MM.1S (cell line): ENCODE measurements at regions not wholly inside any gene's neighbourhood (a gene's known extent, or its start where the extent isn't known, plus 50 kb on each side); places are given as distances from the start of the nearest gene placed in this dataset.

Experiments
- DNase-seq: peaks from one replicate; pipeline ENCODE4 v3.0.0-alpha.2; 2015
- H2AFZ ChIP-seq: fragments of 300-600 bp; sonication (generic); 2 replicates; pipeline ENCODE4 v1.6.0; 2016; ENCODE audit warnings: antibody characterized with exemption, low read length
- H3F3A ChIP-seq: fragments of 300-600 bp; sonication (generic); 2 replicates; pipeline ENCODE4 v1.6.1; 2016; ENCODE audit warnings: mild to moderate bottlenecking, antibody characterized with exemption, low read length, moderate library complexity, mixed read lengths; ENCODE audit not compliant: insufficient read depth
- H3K27ac ChIP-seq: fragments of 300-600 bp; sonication (generic); 2 replicates; pipeline ENCODE4 v1.5.1; 2016; ENCODE audit warnings: mild to moderate bottlenecking, low read length
- H3K27me3 ChIP-seq: fragments of 300-600 bp; sonication (generic); replicated peaks from 2 replicates; pipeline ENCODE4 v1.6.0; 2016; ENCODE audit warnings: low read length; ENCODE audit not compliant: insufficient read depth
- H3K36me3 ChIP-seq: fragments of 300-600 bp; sonication (generic); replicated peaks from 2 replicates; pipeline ENCODE4 v1.6.1; 2016; ENCODE audit warnings: mild to moderate bottlenecking, low read length, mixed read lengths; ENCODE audit not compliant: insufficient read depth
- H3K4me1 ChIP-seq: fragments of 300-600 bp; sonication (generic); 2 replicates; pipeline ENCODE4 v1.6.1; 2016; ENCODE audit warnings: low read length, mixed read lengths
- H3K4me2 ChIP-seq: fragments of 300-600 bp; sonication (generic); 2 replicates; pipeline ENCODE4 v1.6.0; 2016; ENCODE audit warnings: low read depth, low read length
- H3K4me3 ChIP-seq: fragments of 300-600 bp; sonication (generic); 2 replicates; pipeline ENCODE4 v1.5.1; 2016; ENCODE audit warnings: low read length, mixed read lengths
- H3K79me2 ChIP-seq: fragments of 300-600 bp; sonication (generic); 2 replicates; pipeline ENCODE4 v1.6.1; 2016; ENCODE audit warnings: mixed run types, low read length, mixed read lengths
- H3K9ac ChIP-seq: fragments of 300-600 bp; sonication (generic); 2 replicates; pipeline ENCODE4 v1.6.1; 2016; ENCODE audit warnings: low read length, mixed read lengths
- H3K9me2 ChIP-seq: fragments of 300-600 bp; sonication (generic); replicated peaks from 2 replicates; pipeline ENCODE4 v1.6.1; 2016; ENCODE audit warnings: mild to moderate bottlenecking, low read length, mixed read lengths; ENCODE audit not compliant: insufficient read depth
- H3K9me3 ChIP-seq: fragments of 300-600 bp; sonication (generic); replicated peaks from 2 replicates; pipeline ENCODE4 v1.6.1; 2016; ENCODE audit warnings: mild to moderate bottlenecking, low read length, mixed read lengths; ENCODE audit not compliant: insufficient read depth
- H4K20me1 ChIP-seq: fragments of 300-600 bp; sonication (generic); 2 replicates; pipeline ENCODE4 v1.6.1; 2016; ENCODE audit warnings: mild to moderate bottlenecking, low read length, moderate library complexity, mixed read lengths; ENCODE audit not compliant: insufficient read depth
- CTCF ChIP-seq: fragments of 300-600 bp; sonication (generic); IDR thresholded peaks from 2 replicates; pipeline ENCODE4 v1.5.1; 2016; ENCODE audit warnings: antibody characterized with exemption, low read length, mixed read lengths
- EZH2 ChIP-seq: fragments of 300-600 bp; sonication (generic); optimal IDR thresholded peaks from 2 replicates; pipeline ENCODE3; 2017; ENCODE audit warnings: low read depth, mild to moderate bottlenecking, antibody characterized with exemption, low read length, mixed read lengths
- EZH2phosphoT487 ChIP-seq: fragments of 300-600 bp; sonication (generic); IDR thresholded peaks from 2 replicates; pipeline ENCODE4 v1.6.1; 2018; ENCODE audit warnings: antibody characterized with exemption, low read length

- H3K4me2 ChIP-seq: no peak overlapping the region
- no peak overlapping the region for H3K9ac ChIP-seq
- no peak for DNase-seq
- no peaks in the 10 kb centered on the region for H3K4me1 ChIP-seq
- no peak overlapping the region for H3K27ac ChIP-seq
- no peaks in the 10 kb centered on the region for H3K36me3 ChIP-seq
- H3F3A ChIP-seq: no peaks in the 10 kb centered on the region
- no peak for TF ChIP-seq CTCF
- TF ChIP-seq EZH2phosphoT487: no peak
- TF ChIP-seq EZH2: no peak
- no peaks in the 10 kb centered on the region for H3K9me2 ChIP-seq
- H3K79me2 ChIP-seq: no peaks in the 10 kb centered on the region
- no peak overlapping the region for H3K4me3 ChIP-seq
- no peaks in the 10 kb centered on the region for H3K27me3 ChIP-seq
- no peak overlapping the region for H2AFZ ChIP-seq
- no peaks in the 10 kb centered on the region for H4K20me1 ChIP-seq
- no peaks in the 10 kb centered on the region for H3K9me3 ChIP-seq
Measured at GRCh38 chr1:220956501-220957232, 77.4 kb downstream of the HLX start.

GRCh38 chr1:220957233-220957605, 78.0 kb downstream of the HLX start:
- Histone ChIP-seq H3K27me3 (no peaks in the 10 kb centered on the region), H4K20me1 (no peaks in the 10 kb centered on the region), H3K36me3 (no peaks in the 10 kb centered on the region), H3F3A (no peaks in the 10 kb centered on the region), H3K4me3 (no peak overlapping the region), H3K4me1 (no peaks in the 10 kb centered on the region), H3K79me2 (no peaks in the 10 kb centered on the region), H2AFZ (no peak overlapping the region), H3K4me2 (no peak overlapping the region), H3K27ac (no peak overlapping the region), H3K9me3 (no peaks in the 10 kb centered on the region), H3K9ac (no peak overlapping the region), H3K9me2 (no peaks in the 10 kb centered on the region)
- no peak for DNase-seq
- TF ChIP-seq EZH2phosphoT487 (no peak), CTCF (no peak), EZH2 (no peak)

- H3K4me2 ChIP-seq: no peak overlapping the region
- H3F3A ChIP-seq: no peaks in the 10 kb centered on the region
- no peaks in the 10 kb centered on the region for H3K79me2 ChIP-seq
- TF ChIP-seq EZH2 (no peak), CTCF (no peak), EZH2phosphoT487 (no peak)
- no peaks in the 10 kb centered on the region for H3K9me2 ChIP-seq
- H4K20me1 ChIP-seq: no peaks in the 10 kb centered on the region
- H3K4me3 ChIP-seq: no peak overlapping the region
- no peak overlapping the region for H2AFZ ChIP-seq
- H3K36me3 ChIP-seq: no peaks in the 10 kb centered on the region
- no peak for DNase-seq
- H3K4me1 ChIP-seq: no peaks in the 10 kb centered on the region
- H3K9ac ChIP-seq: no peak overlapping the region
- no peak overlapping the region for H3K27ac ChIP-seq
- H3K9me3 ChIP-seq: no peaks in the 10 kb centered on the region
- no peaks in the 10 kb centered on the region for H3K27me3 ChIP-seq
Measured at GRCh38 chr1:220958234-220958633, 79.0 kb downstream of the HLX start.
